ENCODE measurements at regions not wholly inside any gene's neighbourhood (a gene's known extent, or its start where the extent isn't known, plus 50 kb on each side); places are given as distances from the start of the nearest gene placed in this dataset.

DNA sequence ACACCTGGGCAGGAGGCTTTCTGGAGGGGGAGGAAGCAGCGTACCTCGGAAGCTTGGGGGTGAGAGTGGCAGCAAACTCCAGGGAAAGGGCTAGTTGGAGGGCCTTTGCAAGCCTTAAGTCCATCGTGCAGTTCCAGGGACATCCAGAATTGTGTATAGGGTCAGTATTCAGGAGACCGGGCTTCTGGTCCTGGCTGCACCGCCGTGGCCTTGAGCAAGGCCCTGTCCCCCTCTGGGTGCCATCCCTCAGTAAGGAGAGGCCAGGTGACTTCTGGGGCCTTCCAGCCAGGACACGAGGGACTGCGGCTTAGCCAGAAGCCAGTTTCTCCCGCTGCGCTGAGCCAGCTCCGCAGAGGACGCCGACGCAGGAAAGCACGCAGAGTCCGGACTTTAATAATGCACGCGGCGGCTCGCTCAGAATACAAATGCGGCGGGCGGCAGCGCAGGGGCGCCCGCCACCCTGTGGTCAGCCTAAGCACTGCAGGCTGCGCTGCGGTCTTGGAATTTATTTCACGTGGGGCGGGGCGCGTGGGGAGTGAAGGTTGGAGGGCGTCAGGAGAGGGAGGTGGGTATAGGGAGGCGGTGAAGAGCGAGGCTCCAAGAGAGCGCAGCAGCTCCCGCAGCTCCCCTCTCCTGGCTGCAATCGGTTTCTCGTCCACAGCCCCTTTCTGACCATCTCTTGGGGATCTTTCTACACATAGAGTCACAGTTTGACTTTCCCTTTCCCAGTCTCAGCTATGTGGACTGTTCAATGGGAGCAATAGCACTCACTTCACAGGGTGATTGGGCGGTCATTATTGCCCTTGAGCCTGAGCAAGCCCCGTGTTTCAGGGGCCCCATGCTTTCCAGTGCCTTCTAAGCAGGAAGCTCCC, 94.1 kb upstream of the GPR50 start:
- Histone ChIP-seq H3K27me3 (replicated peaks in 1 of 2; ENCODE audit: control insufficient read depth in 2 of 2, insufficient read depth in 2 of 2, low read length in 1 of 2) (no peaks in the 10 kb centered on the region), H3K79me2 (ENCODE audit: control insufficient read depth, insufficient read depth, low read length) (no peaks in the 10 kb centered on the region), H2AFZ (ENCODE audit: control insufficient read depth, low read depth, low read length) (no peak overlapping the region), H3K4me1 (ENCODE audit: control insufficient read depth, insufficient read depth, low read length) (no peaks in the 10 kb centered on the region), H3K4me2 (ENCODE audit: control insufficient read depth, insufficient read depth) (no peak overlapping the region), H3K9me3 (replicated peaks; ENCODE audit: control insufficient read depth, insufficient read depth, low read length) (no peaks in the 10 kb centered on the region), H3K36me3 (ENCODE audit: control insufficient read depth in 2 of 2, insufficient read depth in 2 of 2, low read length in 1 of 2) (no peaks in the 10 kb centered on the region), H3K27ac (ENCODE audit: control insufficient read depth, insufficient read depth) (no peak overlapping the region), H3K4me3 (no peak overlapping the region), H3K9ac (ENCODE audit: control insufficient read depth, insufficient read depth, low read length) (no peak overlapping the region), H4K20me1 (ENCODE audit: control insufficient read depth, insufficient read depth) (no peaks in the 10 kb centered on the region)
- ATAC-seq (peak; percentile 98), FAIRE-seq (no peak), DNase-seq (ENCODE audit: low read depth, low spot score) (no peak)
- SMC1A ChIA-PET (ENCODE audit: uncharacterized antibody, unreplicated experiment) = interaction anchor here (1.0 to 5.5 kb wide), 5 partner anchors 8 to 312 kb away, joined by 3 to 40 read pairs (median 3); no protein-coding TSS in a partner anchor
- TF ChIP-seq YY1 (IDR thresholded peaks at IDR 0.05; ENCODE audit: low read depth, low read length) (peak; percentile 60), GABPA (IDR thresholded peaks at IDR 0.05; ENCODE audit: low read depth) (no peak), EP300 (IDR thresholded peaks at IDR 0.05; ENCODE audit: borderline replicate concordance in 1 of 2, control insufficient read depth in 1 of 2, low read depth in 2 of 2, low read length in 2 of 2) (no peak), CEBPB (IDR thresholded peaks at IDR 0.05; ENCODE audit: borderline replicate concordance in 1 of 2, low read depth in 2 of 2, low read length in 2 of 2) (no peak), SMC3 (IDR thresholded peaks at IDR 0.05; ENCODE audit: borderline replicate concordance, low read length) (peak; percentile 90), RUNX3 (IDR thresholded peaks at IDR 0.05; ENCODE audit: low read length) (peak; percentile 66; the same call in 1 of the 2 replicates), POU2F2 (IDR thresholded peaks at IDR 0.05; ENCODE audit: borderline replicate concordance, low read depth, low read length) (peak; percentile 44; the same call in 1 of the 3 replicates), BHLHE40 (IDR thresholded peaks at IDR 0.05; ENCODE audit: borderline replicate concordance in 1 of 2, low read depth in 2 of 2, low read length in 1 of 2) (peak in 1 of 2 experiments; percentile 44; a peak in 1 of 4 replicates), RAD21 (IDR thresholded peaks at IDR 0.05; ENCODE audit: insufficient read depth, low read depth, low read length) (peak; percentile 80), CBFB (IDR thresholded peaks at IDR 0.05; ENCODE audit: low read depth) (peak; percentile 56; the same call in 1 of the 2 replicates)
- TF ChIP-seq, protein P1, sequence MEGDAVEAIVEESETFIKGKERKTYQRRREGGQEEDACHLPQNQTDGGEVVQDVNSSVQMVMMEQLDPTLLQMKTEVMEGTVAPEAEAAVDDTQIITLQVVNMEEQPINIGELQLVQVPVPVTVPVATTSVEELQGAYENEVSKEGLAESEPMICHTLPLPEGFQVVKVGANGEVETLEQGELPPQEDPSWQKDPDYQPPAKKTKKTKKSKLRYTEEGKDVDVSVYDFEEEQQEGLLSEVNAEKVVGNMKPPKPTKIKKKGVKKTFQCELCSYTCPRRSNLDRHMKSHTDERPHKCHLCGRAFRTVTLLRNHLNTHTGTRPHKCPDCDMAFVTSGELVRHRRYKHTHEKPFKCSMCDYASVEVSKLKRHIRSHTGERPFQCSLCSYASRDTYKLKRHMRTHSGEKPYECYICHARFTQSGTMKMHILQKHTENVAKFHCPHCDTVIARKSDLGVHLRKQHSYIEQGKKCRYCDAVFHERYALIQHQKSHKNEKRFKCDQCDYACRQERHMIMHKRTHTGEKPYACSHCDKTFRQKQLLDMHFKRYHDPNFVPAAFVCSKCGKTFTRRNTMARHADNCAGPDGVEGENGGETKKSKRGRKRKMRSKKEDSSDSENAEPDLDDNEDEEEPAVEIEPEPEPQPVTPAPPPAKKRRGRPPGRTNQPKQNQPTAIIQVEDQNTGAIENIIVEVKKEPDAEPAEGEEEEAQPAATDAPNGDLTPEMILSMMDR (IDR thresholded peaks at IDR 0.05 in 2 of 3, conservative IDR thresholded peaks at IDR 0.05 in 1 of 3; ENCODE audit: control insufficient read depth in 2 of 3, extremely low read depth in 1 of 3, insufficient read depth in 1 of 3, low read depth in 3 of 3, low read length in 3 of 3) = peak; percentile 86 to 94 (median 91)
- no TSS peak for BruUV-seq (replicated peaks)
- POLR2A ChIA-PET = interaction anchor here (1.0 kb wide), 1 partner anchor 328 kb away, joined by 3 read pairs; no protein-coding TSS in a partner anchor
- CTCF ChIA-PET = interaction anchor here (0.8 to 6.5 kb wide), 8 partner anchors 13 to 318 kb away, joined by 3 to 95 read pairs (median 4); no protein-coding TSS in a partner anchor
- intact Hi-C loops (cut with micrococcal nuclease; ENCODE audit: unreplicated experiment) (loop anchor here (1.0 kb wide), 2 partner anchors 305 to 310 kb away; no protein-coding TSS in a partner anchor), in situ Hi-C loops (cut with MboI) (no loop called here)
- WGBS (ENCODE audit: insufficient coverage, insufficient replicate concordance, low lambda C conversion rate, missing lambda C conversion rate) = 11% methylated on average over 35 of the region's 41 CpGs
- RAD21 ChIA-PET (ENCODE audit: unreplicated experiment) = interaction anchor here (1.6 to 4.3 kb wide), 4 partner anchors 307 to 315 kb away, joined by 4 to 43 read pairs (median 6); no protein-coding TSS in a partner anchor
